Natural killer cell (primary cell): ENCODE measurements at regions not wholly inside any gene's neighbourhood (a gene's known extent, or its start where the extent isn't known, plus 50 kb on each side); places are given as distances from the start of the nearest gene placed in this dataset.

Source experiments
- ATAC-seq, 3 donors: fragments of 150-1000 bp in 2 of 3; fragments of 200-7000 bp in 1 of 3; cut with Tn5 transposase; 1 replicate in 1 of 3; 2 replicates in 2 of 3; pipeline ENCODE4 v1.10.0; 2021; ENCODE audit warnings: mild to moderate bottlenecking in 2 of 3, moderate library complexity in 2 of 3
- DNase-seq, 2 donors: peaks; one replicate each; pipeline versions ENCODE4 v3.0.0 to v3.0.0-alpha.2; 2013 to 2021; ENCODE audit warnings: mixed read lengths in 1 of 2
- H3K27ac ChIP-seq: one replicate; pipeline ENCODE4 v1.5.1; 2013; ENCODE audit warnings: mild to moderate bottlenecking, low read length
- H3K27me3 ChIP-seq: one replicate; pipeline ENCODE4 v1.6.1; 2013; ENCODE audit warnings: low read length; ENCODE audit not compliant: control insufficient read depth, insufficient read depth
- H3K36me3 ChIP-seq: one replicate; pipeline ENCODE4 v1.6.1; 2013; ENCODE audit warnings: low read length; ENCODE audit not compliant: control insufficient read depth, insufficient read depth
- H3K4me1 ChIP-seq: one replicate; pipeline ENCODE4 v1.6.1; 2013; ENCODE audit warnings: low read length; ENCODE audit not compliant: control insufficient read depth, insufficient read depth
- H3K4me3 ChIP-seq: one replicate; pipeline ENCODE4 v1.5.1; 2013; ENCODE audit warnings: low read length
- H3K9me3 ChIP-seq: one replicate; pipeline ENCODE4 v1.6.1; 2013; ENCODE audit warnings: low read length; ENCODE audit not compliant: control insufficient read depth, insufficient read depth
- H3K27ac Mint-ChIP-seq, 2 donors: one replicate each; pipeline ENCODE4 v1.8.0; 2022; ENCODE audit warnings: mild to moderate bottlenecking in 2 of 2, mixed read lengths in 2 of 2, moderate library complexity in 1 of 2
- H3K27me3 Mint-ChIP-seq, 2 donors: one replicate each; pipeline ENCODE4 v1.8.0; 2022; ENCODE audit warnings: low read depth in 2 of 2, mixed read lengths in 2 of 2
- H3K36me3 Mint-ChIP-seq: one replicate; pipeline ENCODE4 v1.8.0; 2022; ENCODE audit warnings: mixed read lengths
- H3K4me1 Mint-ChIP-seq, 2 donors: one replicate each; pipeline ENCODE4 v1.8.0; 2022; ENCODE audit warnings: mixed read lengths in 2 of 2
- H3K4me3 Mint-ChIP-seq: one replicate; pipeline ENCODE4 v1.8.0; 2022; ENCODE audit warnings: mild to moderate bottlenecking, moderate library complexity, mixed read lengths
- H3K9me3 Mint-ChIP-seq, 2 donors: one replicate each; pipeline ENCODE4 v1.8.0; 2022; ENCODE audit warnings: mixed read lengths in 2 of 2
- WGBS: methylation state at CpG from one replicate; pipeline ENCODE4 v1.1.7; 2013; ENCODE audit warnings: missing lambda C conversion rate; ENCODE audit not compliant: insufficient coverage; 5-methylcytosine and 5-hydroxymethylcytosine counted together
- intact Hi-C: fragments of 100-400 bp; cut with micrococcal nuclease; formaldehyde crosslinking; loops from one replicate; pipeline ENCODE4 v1.14.2; 2022
- TF ChIP-seq, protein P1 (sequence below): fragments of 200-600 bp; IDR thresholded peaks from one replicate; pipeline ENCODE4 v1.8.0; 2022; ENCODE audit warnings: antibody characterized with exemption

DNA sequence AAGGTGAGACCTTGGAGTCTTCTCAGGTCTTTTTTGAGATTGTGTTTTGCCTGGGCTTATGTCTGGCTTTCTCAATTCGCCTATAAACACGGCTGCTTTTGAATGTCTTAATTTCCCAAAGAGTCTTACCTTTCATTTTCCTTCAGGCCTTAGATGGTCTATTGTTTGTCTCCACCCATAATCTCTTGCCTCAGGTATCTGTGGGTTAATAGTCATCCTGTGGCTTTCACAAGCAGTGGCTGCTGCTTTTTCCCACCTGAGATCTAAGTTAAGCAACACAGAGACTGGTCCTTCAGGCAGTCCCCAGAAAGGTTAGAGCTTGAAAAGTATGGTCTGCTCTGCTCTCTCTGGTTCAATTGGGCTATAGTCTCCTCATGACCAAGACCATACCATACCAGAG lies 275.3 kb downstream of the INSIG2 start:
- Mint-ChIP-seq H3K4me3 (no peak overlapping the region), H3K4me1 (no peaks in the 10 kb centered on the region), H3K9me3 (no peaks in the 10 kb centered on the region), H3K36me3 (no peaks in the 10 kb centered on the region), H3K27me3 (no peaks in the 10 kb centered on the region), H3K27ac (no peak overlapping the region)
- no peaks in the 10 kb centered on the region for H3K9me3 ChIP-seq
- H3K4me1 ChIP-seq = no peaks in the 10 kb centered on the region
- ATAC-seq (no peak), DNase-seq (no peak)
- TF ChIP-seq, protein P1, sequence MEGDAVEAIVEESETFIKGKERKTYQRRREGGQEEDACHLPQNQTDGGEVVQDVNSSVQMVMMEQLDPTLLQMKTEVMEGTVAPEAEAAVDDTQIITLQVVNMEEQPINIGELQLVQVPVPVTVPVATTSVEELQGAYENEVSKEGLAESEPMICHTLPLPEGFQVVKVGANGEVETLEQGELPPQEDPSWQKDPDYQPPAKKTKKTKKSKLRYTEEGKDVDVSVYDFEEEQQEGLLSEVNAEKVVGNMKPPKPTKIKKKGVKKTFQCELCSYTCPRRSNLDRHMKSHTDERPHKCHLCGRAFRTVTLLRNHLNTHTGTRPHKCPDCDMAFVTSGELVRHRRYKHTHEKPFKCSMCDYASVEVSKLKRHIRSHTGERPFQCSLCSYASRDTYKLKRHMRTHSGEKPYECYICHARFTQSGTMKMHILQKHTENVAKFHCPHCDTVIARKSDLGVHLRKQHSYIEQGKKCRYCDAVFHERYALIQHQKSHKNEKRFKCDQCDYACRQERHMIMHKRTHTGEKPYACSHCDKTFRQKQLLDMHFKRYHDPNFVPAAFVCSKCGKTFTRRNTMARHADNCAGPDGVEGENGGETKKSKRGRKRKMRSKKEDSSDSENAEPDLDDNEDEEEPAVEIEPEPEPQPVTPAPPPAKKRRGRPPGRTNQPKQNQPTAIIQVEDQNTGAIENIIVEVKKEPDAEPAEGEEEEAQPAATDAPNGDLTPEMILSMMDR = no peak
- peaks cover 7% of the 10 kb centered on the region for H3K27me3 ChIP-seq
- 90% methylated on average over 2 of the region's 2 CpGs for WGBS
- no peaks in the 10 kb centered on the region for H3K36me3 ChIP-seq
- H3K4me3 ChIP-seq = no peak overlapping the region
- intact Hi-C loops = no loop called here
- H3K27ac ChIP-seq = no peak overlapping the region

DNA sequence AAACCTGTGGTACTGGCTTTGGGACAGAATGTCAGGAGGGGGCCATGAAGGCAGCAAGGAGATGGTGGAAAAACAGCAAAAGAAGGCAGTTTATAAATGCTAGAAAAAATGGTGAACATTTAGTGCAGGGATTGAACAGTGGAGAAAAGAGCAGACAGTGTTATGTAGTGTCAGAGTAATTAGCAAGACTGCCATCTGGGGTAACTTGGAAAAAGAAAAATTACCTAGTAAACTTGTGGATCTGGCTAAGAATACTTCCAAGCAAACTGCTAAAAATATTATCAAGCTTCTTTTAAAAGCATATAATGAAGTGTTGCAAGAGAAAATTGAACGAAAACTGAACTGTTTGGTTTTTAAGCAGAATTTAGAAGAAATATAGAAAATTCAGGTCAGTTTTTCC lies 267.8 kb downstream of the INSIG2 start:
- Mint-ChIP-seq H3K4me3 (no peak overlapping the region), H3K27ac (no peak overlapping the region), H3K9me3 (no peaks in the 10 kb centered on the region), H3K36me3 (no peaks in the 10 kb centered on the region), H3K4me1 (no peaks in the 10 kb centered on the region), H3K27me3 (peaks cover 0 to 9% of the 10 kb centered on the region in 2 donors)
- no peak overlapping the region for H3K4me3 ChIP-seq
- no peak overlapping the region for H3K27ac ChIP-seq
- H3K4me1 ChIP-seq = no peaks in the 10 kb centered on the region
- H3K27me3 ChIP-seq = no peaks in the 10 kb centered on the region
- intact Hi-C loops = no loop called here
- no peaks in the 10 kb centered on the region for H3K9me3 ChIP-seq
- no peaks in the 10 kb centered on the region for H3K36me3 ChIP-seq
- DNase-seq (no peak), ATAC-seq (no peak)
- WGBS = no CpG with 5 or more reads among the region's 1 CpG
- TF ChIP-seq, protein P1 = no peak

DNA sequence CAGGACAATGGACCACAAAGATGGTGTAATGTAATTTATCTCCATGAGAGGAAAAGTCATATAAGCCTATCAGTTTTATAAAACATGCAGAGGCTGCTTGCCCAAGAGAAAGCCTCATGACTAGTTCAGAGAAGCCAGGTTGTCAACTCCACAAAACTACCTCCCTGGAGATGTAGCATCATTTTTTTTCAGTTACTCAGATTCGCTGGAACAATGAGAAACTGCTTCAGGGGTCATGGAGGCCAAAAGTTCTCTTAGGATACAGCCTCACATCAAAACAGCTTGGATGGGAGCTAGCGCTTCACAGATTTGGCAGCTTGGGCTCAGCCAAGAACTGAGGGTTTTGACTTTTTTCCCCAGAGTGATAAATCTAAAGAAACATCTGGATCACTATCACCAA lies 263.5 kb downstream of the INSIG2 start:
- H3K36me3 Mint-ChIP-seq = no peaks in the 10 kb centered on the region
- H3K27ac Mint-ChIP-seq = no peak overlapping the region
- no peaks in the 10 kb centered on the region for H3K36me3 ChIP-seq
- no peak for DNase-seq
- H3K4me1 Mint-ChIP-seq = no peaks in the 10 kb centered on the region
- no peaks in the 10 kb centered on the region for H3K4me1 ChIP-seq
- no peaks in the 10 kb centered on the region for H3K27me3 ChIP-seq
- no peak overlapping the region for H3K27ac ChIP-seq
- WGBS = 61% methylated on average over 2 of the region's 2 CpGs
- no peak overlapping the region for H3K4me3 ChIP-seq
- no peak for ATAC-seq
- H3K9me3 Mint-ChIP-seq = no peaks in the 10 kb centered on the region
- H3K27me3 Mint-ChIP-seq = peaks cover 0 to 9% of the 10 kb centered on the region in 2 donors
- no peaks in the 10 kb centered on the region for H3K9me3 ChIP-seq
- intact Hi-C loops = no loop called here
- TF ChIP-seq, protein P1 = no peak
- no peak overlapping the region for H3K4me3 Mint-ChIP-seq

DNA sequence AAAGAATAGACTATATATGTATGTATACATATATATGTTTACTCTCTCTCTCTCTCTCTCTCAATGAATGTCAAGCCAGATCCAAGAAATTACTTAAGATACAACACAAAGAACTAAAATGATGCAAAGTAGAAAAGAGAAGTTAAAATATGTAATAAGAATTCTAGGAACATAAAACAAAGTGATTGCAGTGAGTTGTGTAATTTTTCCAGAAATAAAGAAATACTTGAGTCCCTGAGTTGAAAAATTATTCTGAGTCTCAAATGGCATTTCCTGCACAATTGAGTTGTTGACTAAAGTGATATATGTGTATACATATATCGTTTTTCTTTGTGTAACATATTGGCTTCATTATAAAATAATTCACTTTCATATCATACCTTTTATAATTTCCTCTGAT lies 262.4 kb downstream of the INSIG2 start:
- no CpG with 5 or more reads among the region's 1 CpG for WGBS
- Mint-ChIP-seq H3K36me3 (no peaks in the 10 kb centered on the region), H3K9me3 (no peaks in the 10 kb centered on the region), H3K4me3 (no peak overlapping the region), H3K27ac (no peak overlapping the region), H3K4me1 (no peaks in the 10 kb centered on the region), H3K27me3 (peaks cover 0 to 9% of the 10 kb centered on the region in 2 donors)
- intact Hi-C loops = no loop called here
- Histone ChIP-seq H3K27ac (no peak overlapping the region), H3K4me3 (no peak overlapping the region), H3K27me3 (no peaks in the 10 kb centered on the region), H3K9me3 (no peaks in the 10 kb centered on the region), H3K36me3 (no peaks in the 10 kb centered on the region), H3K4me1 (no peaks in the 10 kb centered on the region)
- TF ChIP-seq, protein P1 = no peak
- DNase-seq = no peak
- ATAC-seq = no peak
